A549 (cell line): ENCODE measurements at regions not wholly inside any gene's neighbourhood (a gene's known extent, or its start where the extent isn't known, plus 50 kb on each side); places are given as distances from the start of the nearest gene placed in this dataset.

Experiments used
- BHLHE40 ChIP-seq: IDR thresholded peaks from 2 replicates; pipeline ENCODE4 v1.6.1; 2012; ENCODE audit warnings: low read depth, low read length, inconsistent platforms
- CTCF ChIP-seq: fragments of >200 bp; sonication (Bioruptor Twin); formaldehyde crosslinking; IDR thresholded peaks from 3 replicates; pipeline ENCODE4 v1.5.1; 2016
- EP300 ChIP-seq, 2 experiments: fragments of >200 bp; sonication (Bioruptor Twin); formaldehyde crosslinking; IDR thresholded peaks; 2 replicates in 1 of 2; 3 replicates in 1 of 2; pipeline ENCODE4 v1.6.1; 2016 to 2017
- FOSB ChIP-seq: fragments of 250-450 bp; sonication (Bioruptor Pico); IDR thresholded peaks from 2 replicates; pipeline ENCODE4 v1.5.0; 2020; ENCODE audit warnings: mild to moderate bottlenecking, moderate library complexity
- HMGXB4 ChIP-seq: fragments of 250-450 bp; sonication (Bioruptor Pico); IDR thresholded peaks from 2 replicates; pipeline ENCODE4 v1.5.0; 2021; ENCODE audit warnings: mild to moderate bottlenecking, moderate library complexity, borderline replicate concordance
- HOXB5 ChIP-seq: fragments of 250-450 bp; sonication (Bioruptor Pico); IDR thresholded peaks from 2 replicates; pipeline ENCODE4 v1.5.0; 2020; ENCODE audit warnings: mild to moderate bottlenecking, moderate library complexity
- MAX ChIP-seq: IDR thresholded peaks from 2 replicates; pipeline ENCODE4 v1.6.1; 2012
- POLR2A ChIP-seq: IDR thresholded peaks from 2 replicates; pipeline ENCODE4 v1.6.1; 2012; ENCODE audit warnings: mild to moderate bottlenecking, low read length
- RAD21 ChIP-seq, 2 experiments: fragments of >200 bp in 1 of 2; sonication (Bioruptor Twin) in 1 of 2; formaldehyde crosslinking in 1 of 2; IDR thresholded peaks in 1 of 2; conservative IDR thresholded peaks in 1 of 2; 2 replicates in 1 of 2; 3 replicates in 1 of 2; pipeline ENCODE4 v1.6.1; 2012 to 2018; ENCODE audit warnings: inconsistent platforms in 1 of 2
- RFX5 ChIP-seq: fragments of 450-650 bp; IDR thresholded peaks from 2 replicates; pipeline ENCODE4 v1.7.1; 2014; ENCODE audit warnings: antibody characterized with exemption, mild to moderate bottlenecking, moderate library complexity
- ZFP36 ChIP-seq: fragments of 450-650 bp; IDR thresholded peaks from 2 replicates; pipeline ENCODE4 v1.6.1; 2014; ENCODE audit warnings: borderline replicate concordance; ENCODE audit not compliant: partially characterized antibody
- ZNF302 ChIP-seq: fragments of 250-450 bp; sonication (Bioruptor Pico); IDR thresholded peaks from 2 replicates; pipeline ENCODE4 v1.9.0; 2021; ENCODE audit warnings: inconsistent platforms, mild to moderate bottlenecking, moderate library complexity

GRCh38 chr11:119996556-119996955 lies 141.4 kb downstream of the TRIM29 start:
- no peak for TF ChIP-seq CTCF
- TF ChIP-seq RAD21 (conservative IDR thresholded peaks at IDR 0.05 in 1 of 2, IDR thresholded peaks at IDR 0.05 in 1 of 2), result no peak
- no peak for TF ChIP-seq EP300 (IDR thresholded peaks at IDR 0.05)
- no peak for TF ChIP-seq POLR2A
- TF ChIP-seq HMGXB4 (CRISPR knock-in tag), result no peak
- TF ChIP-seq ZFP36, result no peak
- no peak for TF ChIP-seq FOSB (CRISPR knock-in tag)
- TF ChIP-seq MAX, result no peak
- TF ChIP-seq ZNF302 (CRISPR knock-in tag), result no peak
- no peak for TF ChIP-seq BHLHE40
- TF ChIP-seq HOXB5 (CRISPR knock-in tag), result no peak
- no peak for TF ChIP-seq RFX5
